Gastroesophageal sphincter (tissue), 4 donors: ENCODE measurements at regions not wholly inside any gene's neighbourhood (a gene's known extent, or its start where the extent isn't known, plus 50 kb on each side); places are given as distances from the start of the nearest gene placed in this dataset.

Source experiments
- ATAC-seq: fragments of 150-250 bp; one replicate; pipeline ENCODE4 v1.9.1; 2016; ENCODE audit warnings: mild to moderate bottlenecking, moderate library complexity
- H3K27ac ChIP-seq, 4 donors: fragments of 200-600 bp; sonication (generic) in 3 of 4; 1 replicate in 3 of 4; 2 replicates in 1 of 4; pipeline ENCODE4 v1.5.1; 2016 to 2019
- H3K27me3 ChIP-seq: fragments of 200-600 bp; sonication (generic); one replicate; pipeline ENCODE4 v1.5.1; 2019
- H3K36me3 ChIP-seq, 2 donors: fragments of 200-600 bp; sonication (generic); one replicate each; pipeline ENCODE4 v1.5.1; 2019; ENCODE audit warnings: control low read depth in 1 of 2
- H3K4me1 ChIP-seq, 3 donors: fragments of 200-600 bp; sonication (generic); 1 replicate in 2 of 3; 2 replicates in 1 of 3; pipeline ENCODE4 v1.5.1; 2016 to 2019; ENCODE audit warnings: control low read depth in 2 of 3
- H3K4me3 ChIP-seq, 2 donors: fragments of 200-600 bp; sonication (generic); one replicate each; pipeline ENCODE4 v1.5.1; 2019; ENCODE audit warnings: mild to moderate bottlenecking in 1 of 2, moderate library complexity in 1 of 2
- H3K9me3 ChIP-seq, 3 donors: fragments of 200-600 bp; sonication (generic); one replicate each; pipeline ENCODE4 v1.5.1; 2017 to 2019; ENCODE audit warnings: control low read depth in 2 of 3
- CTCF ChIP-seq, 4 experiments: fragments of 200-600 bp in 2 of 4; fragments of 450-650 bp in 2 of 4; sonication (generic) in 1 of 4; IDR thresholded peaks; one replicate each; pipeline ENCODE4 v1.5.1; 2017 to 2019; ENCODE audit warnings: antibody characterized with exemption in 4 of 4, mild to moderate bottlenecking in 2 of 4, moderate library complexity in 2 of 4
- EP300 ChIP-seq: sonication (generic); formaldehyde crosslinking; IDR thresholded peaks from one replicate; pipeline ENCODE4 v1.6.1; 2017; ENCODE audit warnings: antibody characterized with exemption, mild to moderate bottlenecking
- POLR2A ChIP-seq, 2 donors: fragments of 450-650 bp; IDR thresholded peaks; one replicate each; pipeline ENCODE4 v1.6.1; 2017; ENCODE audit warnings: antibody characterized with exemption in 2 of 2, mild to moderate bottlenecking in 2 of 2, moderate library complexity in 1 of 2
- POLR2AphosphoS5 ChIP-seq: sonication (generic); formaldehyde crosslinking; IDR thresholded peaks from one replicate; pipeline ENCODE4 v1.6.1; 2017; ENCODE audit warnings: antibody characterized with exemption
- WGBS, 2 donors: methylation state at CpG; one replicate each; pipeline ENCODE4 v1.1.5; 2018; ENCODE audit warnings: low coverage in 1 of 2; 5-methylcytosine and 5-hydroxymethylcytosine counted together

GRCh38 chr4:8709050-8709728, 116.6 kb downstream of the CPZ start:
- 86% methylated on average over 5 of the region's 15 CpGs; no CpG with 5 or more reads in 1 of the 2 donors for WGBS, 2 donors
- Histone ChIP-seq H3K36me3 (no peaks in the 10 kb centered on the region), H3K9me3 (peaks cover 0 to 36% (median 0%) of the 10 kb centered on the region in 3 donors), H3K27me3 (peaks cover 49% of the 10 kb centered on the region), H3K27ac (no peak overlapping the region), H3K4me3 (no peak overlapping the region), H3K4me1 (no peaks in the 10 kb centered on the region)
- ATAC-seq = no peak
- TF ChIP-seq EP300 (no peak), CTCF (IDR thresholded peaks at IDR 0.05) (no peak), POLR2AphosphoS5 (no peak), POLR2A (IDR thresholded peaks at IDR 0.05) (no peak)

GRCh38 chr4:8708401-8709021, 115.9 kb downstream of the CPZ start:
- Histone ChIP-seq H3K36me3 (no peaks in the 10 kb centered on the region), H3K27ac (no peak overlapping the region), H3K9me3 (peaks cover 0 to 29% (median 0%) of the 10 kb centered on the region in 3 donors), H3K27me3 (peaks cover 56% of the 10 kb centered on the region), H3K4me1 (no peaks in the 10 kb centered on the region), H3K4me3 (no peak overlapping the region)
- WGBS, 2 donors = 100% methylated on average over 1 of the region's 16 CpGs; no CpG with 5 or more reads in 1 of the 2 donors
- ATAC-seq = no peak
- TF ChIP-seq CTCF (IDR thresholded peaks at IDR 0.05) = no peak
- no peak for TF ChIP-seq POLR2AphosphoS5
- no peak for TF ChIP-seq POLR2A (IDR thresholded peaks at IDR 0.05)
- no peak for TF ChIP-seq EP300

DNA sequence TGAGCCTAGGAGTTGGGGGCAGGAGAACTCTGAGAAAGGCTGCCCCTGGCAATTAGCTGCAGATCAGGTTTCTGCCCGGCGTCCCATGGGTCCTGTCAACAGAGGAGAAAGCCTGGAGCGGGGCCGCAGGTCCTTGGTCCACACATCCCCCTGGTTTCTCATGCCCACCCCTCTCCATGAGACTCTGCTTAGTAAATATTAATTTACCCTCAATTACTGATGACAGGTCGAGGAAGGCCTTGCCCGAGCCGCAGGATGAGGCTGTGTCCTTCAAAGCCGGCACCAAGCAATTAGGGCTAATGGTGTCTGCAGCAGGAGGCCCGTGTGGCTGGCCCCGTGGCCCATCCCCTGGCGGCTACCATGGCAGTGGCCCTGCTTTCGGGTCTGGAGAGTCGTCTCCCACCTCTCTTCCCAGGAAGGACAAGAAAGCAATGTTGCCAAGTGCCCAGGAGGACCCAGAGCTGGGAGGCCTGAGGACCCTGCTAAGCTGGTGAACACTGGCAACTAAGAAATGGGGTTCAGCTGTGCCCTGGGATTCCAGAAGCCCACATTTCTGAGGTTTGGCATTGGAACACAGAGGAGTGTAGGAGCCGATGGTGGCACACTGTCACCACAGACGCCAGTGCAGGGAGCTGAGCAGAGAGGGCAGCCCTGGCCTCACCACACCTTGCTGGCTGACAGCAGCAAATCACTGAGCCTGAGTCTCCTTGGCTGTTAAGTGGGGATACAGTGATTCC, 114.6 kb downstream of the CPZ start:
- no peak for ATAC-seq
- peaks cover 69% of the 10 kb centered on the region for H3K27me3 ChIP-seq
- H3K36me3 ChIP-seq = no peaks in the 10 kb centered on the region
- H3K4me3 ChIP-seq = no peak overlapping the region
- H3K4me1 ChIP-seq = no peaks in the 10 kb centered on the region
- WGBS, 2 donors = no CpG with 5 or more reads among the region's 15 CpGs
- TF ChIP-seq POLR2AphosphoS5 = no peak
- TF ChIP-seq POLR2A (IDR thresholded peaks at IDR 0.05) = no peak
- TF ChIP-seq EP300 = no peak
- TF ChIP-seq CTCF (IDR thresholded peaks at IDR 0.05) = no peak
- no peak overlapping the region for H3K27ac ChIP-seq
- H3K9me3 ChIP-seq = peaks cover 0 to 16% (median 0%) of the 10 kb centered on the region in 3 donors

- peaks cover 77% of the 10 kb centered on the region for H3K27me3 ChIP-seq
- no peak for ATAC-seq
Observed at GRCh38 chr4:8706216-8707044, 113.9 kb downstream of the CPZ start.

More at GRCh38 chr4:8706216-8707044, 113.9 kb downstream of the CPZ start:
- TF ChIP-seq EP300 (no peak), POLR2A (IDR thresholded peaks at IDR 0.05) (no peak), CTCF (IDR thresholded peaks at IDR 0.05) (no peak), POLR2AphosphoS5 (no peak)
- H3K36me3 ChIP-seq = no peaks in the 10 kb centered on the region
- H3K4me1 ChIP-seq = no peaks in the 10 kb centered on the region
- peaks cover 0 to 8% (median 0%) of the 10 kb centered on the region in 3 donors for H3K9me3 ChIP-seq
- no peak overlapping the region for H3K27ac ChIP-seq
- WGBS, 2 donors = 60% methylated on average over 3 to 6 of the region's 21 CpGs
- H3K4me3 ChIP-seq = no peak overlapping the region
